SK-N-SH (cell line): ENCODE measurements at regions not wholly inside any gene's neighbourhood (a gene's known extent, or its start where the extent isn't known, plus 50 kb on each side); places are given as distances from the start of the nearest gene placed in this dataset.
"Not testable (repeated sequence)": the region's sequence is repeated elsewhere in the genome, so short reads cannot be mapped to it uniquely, and the experiment has no call there.

Source experiments
- CTCF ChIP-seq: fragments of 200-600 bp; sonication (generic); IDR thresholded peaks from 2 replicates; pipeline ENCODE4 v1.6.1; 2017; ENCODE audit warnings: antibody characterized with exemption, mild to moderate bottlenecking, moderate library complexity
- NRF1 ChIP-seq: IDR thresholded peaks from 2 replicates; pipeline ENCODE4 v1.6.1; 2012; ENCODE audit warnings: low read depth, mild to moderate bottlenecking, low read length
- TAF1 ChIP-seq: IDR thresholded peaks from 2 replicates; pipeline ENCODE4 v1.6.1; 2012; ENCODE audit warnings: low read depth, mild to moderate bottlenecking, low read length, moderate library complexity, borderline replicate concordance
- YY1 ChIP-seq: IDR thresholded peaks from 2 replicates; pipeline ENCODE4 v1.4.0; 2012; ENCODE audit warnings: low read depth, mild to moderate bottlenecking

GRCh38 chr2:87569689-87570397 is 178.0 kb upstream of the PLGLB2 start:
- TF ChIP-seq CTCF, YY1, NRF1, TAF1: not testable (repeated sequence)
